ENCODE measurements at regions not wholly inside any gene's neighbourhood (a gene's known extent, or its start where the extent isn't known, plus 50 kb on each side); places are given as distances from the start of the nearest gene placed in this dataset.

- TF ChIP-seq CTCF (IDR thresholded peaks at IDR 0.05; ENCODE audit: insufficient read depth, low read length, missing control alignments) = no peak
- DNase-seq (ENCODE audit: low read depth, low spot score) = no peak
- ChIA-PET POLR2A (no interaction called here), CTCF (no interaction called here)
- H3K4me3 ChIP-seq (ENCODE audit: low read depth, low read length) = no peak overlapping the region
Measured at GRCh38 chr7:88700725-88701124, 58.8 kb upstream of the ZNF804B start.

GRCh38 chr7:88694207-88694606 lies 65.3 kb upstream of the ZNF804B start:
- H3K4me3 ChIP-seq (ENCODE audit: low read depth, low read length) = no peak overlapping the region

GRCh38 chr7:88693131-88693530 lies 66.4 kb upstream of the ZNF804B start:
- TF ChIP-seq CTCF (IDR thresholded peaks at IDR 0.05; ENCODE audit: insufficient read depth, low read length, missing control alignments) = no peak
- no peak overlapping the region for H3K4me3 ChIP-seq (ENCODE audit: low read depth, low read length)
- no peak for DNase-seq (ENCODE audit: low read depth, low spot score)
- POLR2A ChIA-PET = no interaction called here
- CTCF ChIA-PET = no interaction called here

More at GRCh38 chr7:88694207-88694606, 65.3 kb upstream of the ZNF804B start:
- no peak for DNase-seq (ENCODE audit: low read depth, low spot score)
- TF ChIP-seq CTCF (IDR thresholded peaks at IDR 0.05; ENCODE audit: insufficient read depth, low read length, missing control alignments) = no peak
- ChIA-PET CTCF (no interaction called here), POLR2A (no interaction called here)

- no peak for TF ChIP-seq CTCF (IDR thresholded peaks at IDR 0.05; ENCODE audit: insufficient read depth, low read length, missing control alignments)
- ChIA-PET POLR2A (no interaction called here), CTCF (no interaction called here)
- no peak overlapping the region for H3K4me3 ChIP-seq (ENCODE audit: low read depth, low read length)
- no peak for DNase-seq (ENCODE audit: low read depth, low spot score)
Measured at GRCh38 chr7:88692493-88692892, 67.0 kb upstream of the ZNF804B start.

- ChIA-PET CTCF (no interaction called here), POLR2A (no interaction called here)
- no peak for DNase-seq (ENCODE audit: low read depth, low spot score)
- H3K4me3 ChIP-seq (ENCODE audit: low read depth, low read length) = no peak overlapping the region
- TF ChIP-seq CTCF (IDR thresholded peaks at IDR 0.05; ENCODE audit: insufficient read depth, low read length, missing control alignments) = no peak
Measured at GRCh38 chr7:88689821-88690220, 69.7 kb upstream of the ZNF804B start.

- no peak for TF ChIP-seq CTCF (IDR thresholded peaks at IDR 0.05; ENCODE audit: insufficient read depth, low read length, missing control alignments)
- CTCF ChIA-PET = no interaction called here
- no peak for DNase-seq (ENCODE audit: low read depth, low spot score)
- POLR2A ChIA-PET = no interaction called here
- H3K4me3 ChIP-seq (ENCODE audit: low read depth, low read length) = no peak overlapping the region
Measured at GRCh38 chr7:88688222-88688621, 71.3 kb upstream of the ZNF804B start.
